Hepatocyte (in vitro differentiated cells): ENCODE measurements at regions not wholly inside any gene's neighbourhood (a gene's known extent, or its start where the extent isn't known, plus 50 kb on each side); places are given as distances from the start of the nearest gene placed in this dataset.
"Not testable (repeated sequence)": the region's sequence is repeated elsewhere in the genome, so short reads cannot be mapped to it uniquely, and the experiment has no call there.

ENCODE experiments used
- EZH2 ChIP-seq: fragments of 200-600 bp; sonication (generic); IDR thresholded peaks from 2 replicates; pipeline ENCODE4 v1.6.1; 2016; ENCODE audit warnings: antibody characterized with exemption, mild to moderate bottlenecking, borderline replicate concordance
- EZH2phosphoT487 ChIP-seq: fragments of 200-600 bp; sonication (generic); IDR thresholded peaks from one replicate; pipeline ENCODE4 v1.6.1; 2018; ENCODE audit warnings: antibody characterized with exemption, mild to moderate bottlenecking, low read depth, moderate library complexity; ENCODE audit not compliant: unreplicated experiment, severe bottlenecking
- TF ChIP-seq, protein P1 (sequence below): fragments of 200-600 bp; sonication (generic); IDR thresholded peaks from 2 replicates; pipeline ENCODE4 v1.5.1; 2016; ENCODE audit warnings: antibody characterized with exemption, mild to moderate bottlenecking; ENCODE audit not compliant: poor library complexity

DNA sequence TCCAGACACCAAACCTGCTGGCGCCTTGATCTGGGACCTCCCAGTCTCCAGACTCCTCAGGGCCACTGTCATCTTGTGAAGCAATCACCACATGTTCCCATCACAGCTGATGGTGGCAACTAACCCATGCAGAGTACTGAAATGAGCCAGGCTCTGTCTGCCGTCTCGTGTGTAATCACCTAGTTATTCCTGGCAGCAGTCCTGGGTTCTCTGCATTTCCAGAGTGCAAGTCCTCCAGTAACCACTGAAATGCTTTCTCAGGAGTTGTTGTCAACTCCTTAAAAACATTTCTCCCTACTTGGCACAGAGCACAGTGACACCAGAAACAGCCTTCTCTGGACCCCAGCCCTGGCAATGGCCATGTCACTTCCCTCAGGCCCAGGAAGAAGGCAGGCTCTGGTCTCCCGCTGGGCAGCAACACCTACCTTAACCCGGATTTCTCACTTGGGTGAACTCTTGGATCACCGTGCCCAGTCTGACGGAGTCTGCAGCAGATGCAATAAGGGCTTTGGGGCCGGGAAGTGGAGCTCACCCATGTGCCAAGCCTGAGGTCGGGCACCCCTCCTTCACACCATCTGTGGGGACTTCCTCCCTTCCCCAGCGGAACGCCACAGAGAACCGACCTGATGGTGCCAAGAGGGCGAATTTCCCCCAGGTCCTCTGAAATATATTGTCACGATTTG, 189.5 kb upstream of the NPAP1 start:
- TF ChIP-seq, protein P1, sequence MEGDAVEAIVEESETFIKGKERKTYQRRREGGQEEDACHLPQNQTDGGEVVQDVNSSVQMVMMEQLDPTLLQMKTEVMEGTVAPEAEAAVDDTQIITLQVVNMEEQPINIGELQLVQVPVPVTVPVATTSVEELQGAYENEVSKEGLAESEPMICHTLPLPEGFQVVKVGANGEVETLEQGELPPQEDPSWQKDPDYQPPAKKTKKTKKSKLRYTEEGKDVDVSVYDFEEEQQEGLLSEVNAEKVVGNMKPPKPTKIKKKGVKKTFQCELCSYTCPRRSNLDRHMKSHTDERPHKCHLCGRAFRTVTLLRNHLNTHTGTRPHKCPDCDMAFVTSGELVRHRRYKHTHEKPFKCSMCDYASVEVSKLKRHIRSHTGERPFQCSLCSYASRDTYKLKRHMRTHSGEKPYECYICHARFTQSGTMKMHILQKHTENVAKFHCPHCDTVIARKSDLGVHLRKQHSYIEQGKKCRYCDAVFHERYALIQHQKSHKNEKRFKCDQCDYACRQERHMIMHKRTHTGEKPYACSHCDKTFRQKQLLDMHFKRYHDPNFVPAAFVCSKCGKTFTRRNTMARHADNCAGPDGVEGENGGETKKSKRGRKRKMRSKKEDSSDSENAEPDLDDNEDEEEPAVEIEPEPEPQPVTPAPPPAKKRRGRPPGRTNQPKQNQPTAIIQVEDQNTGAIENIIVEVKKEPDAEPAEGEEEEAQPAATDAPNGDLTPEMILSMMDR: not testable (repeated sequence)
- not testable (repeated sequence) for TF ChIP-seq EZH2phosphoT487, EZH2
